ENCODE measurements at regions not wholly inside any gene's neighbourhood (a gene's known extent, or its start where the extent isn't known, plus 50 kb on each side); places are given as distances from the start of the nearest gene placed in this dataset.

GRCh38 chr4:170652571-170652970, 562.8 kb upstream of the AADAT start:
- Histone ChIP-seq H3K9me3 (no peaks in the 10 kb centered on the region), H3K4me3 (no peak overlapping the region), H3K4me1 (no peaks in the 10 kb centered on the region), H3K36me3 (no peaks in the 10 kb centered on the region), H3K27me3 (no peaks in the 10 kb centered on the region), H3K27ac (no peak overlapping the region)
- intact Hi-C loops (cut with DNase I): no loop called here
- DNase-seq: no peak
- TF ChIP-seq POLR2A (IDR thresholded peaks at IDR 0.05): no peak
- no peak for TF ChIP-seq CTCF (IDR thresholded peaks at IDR 0.05)

- H3K4me1 ChIP-seq: no peaks in the 10 kb centered on the region
- H3K4me3 ChIP-seq: no peak overlapping the region
- DNase-seq: no peak
- intact Hi-C loops (cut with DNase I): no loop called here
- no peak overlapping the region for H3K27ac ChIP-seq
- H3K27me3 ChIP-seq: no peaks in the 10 kb centered on the region
- no peak for TF ChIP-seq POLR2A (IDR thresholded peaks at IDR 0.05)
- no peak for TF ChIP-seq CTCF (IDR thresholded peaks at IDR 0.05)
- no peaks in the 10 kb centered on the region for H3K9me3 ChIP-seq
- 23 to 53% methylated on average over 1 of the region's 1 CpG for WGBS, 2 donors
- H3K36me3 ChIP-seq: no peaks in the 10 kb centered on the region
Observed at GRCh38 chr4:170651786-170652185, 562.0 kb upstream of the AADAT start.

- no peak for DNase-seq
- 72 to 79% methylated on average over 2 of the region's 2 CpGs for WGBS, 2 donors
- intact Hi-C loops (cut with DNase I): no loop called here
- TF ChIP-seq POLR2A (IDR thresholded peaks at IDR 0.05) (no peak), CTCF (IDR thresholded peaks at IDR 0.05) (no peak)
- Histone ChIP-seq H3K27me3 (no peaks in the 10 kb centered on the region), H3K36me3 (no peaks in the 10 kb centered on the region), H3K4me1 (no peaks in the 10 kb centered on the region), H3K4me3 (no peak overlapping the region), H3K9me3 (peaks cover 0 to 7% (median 0%) of the 10 kb centered on the region in 3 donors), H3K27ac (no peak overlapping the region)
Observed at GRCh38 chr4:170627418-170627817, 537.7 kb upstream of the AADAT start.

- no peaks in the 10 kb centered on the region for H3K9me3 ChIP-seq
- TF ChIP-seq POLR2A (IDR thresholded peaks at IDR 0.05) (no peak), CTCF (IDR thresholded peaks at IDR 0.05) (no peak)
- H3K27ac ChIP-seq: no peak overlapping the region
- DNase-seq: no peak
- H3K27me3 ChIP-seq: no peaks in the 10 kb centered on the region
- intact Hi-C loops (cut with DNase I): no loop called here
- H3K4me1 ChIP-seq: no peaks in the 10 kb centered on the region
- WGBS, 2 donors: 61 to 65% methylated on average over 7 of the region's 7 CpGs
- no peaks in the 10 kb centered on the region for H3K36me3 ChIP-seq
- no peak overlapping the region for H3K4me3 ChIP-seq
Observed at GRCh38 chr4:170623899-170624298, 534.1 kb upstream of the AADAT start.

GRCh38 chr4:170610434-170610833, 520.7 kb upstream of the AADAT start:
- 63 to 79% methylated on average over 2 of the region's 2 CpGs for WGBS, 2 donors
- no peak for DNase-seq
- no peaks in the 10 kb centered on the region for H3K4me1 ChIP-seq
- no peak overlapping the region for H3K4me3 ChIP-seq
- no peaks in the 10 kb centered on the region for H3K36me3 ChIP-seq
- intact Hi-C loops (cut with DNase I): no loop called here
- no peak overlapping the region for H3K27ac ChIP-seq
- H3K27me3 ChIP-seq: no peaks in the 10 kb centered on the region
- H3K9me3 ChIP-seq: peaks cover 0 to 3% (median 0%) of the 10 kb centered on the region in 3 donors
- TF ChIP-seq CTCF (IDR thresholded peaks at IDR 0.05): no peak
- TF ChIP-seq POLR2A (IDR thresholded peaks at IDR 0.05): no peak

Data from esophagus squamous epithelium (tissue), 5 donors.